ENCODE measurements at regions not wholly inside any gene's neighbourhood (a gene's known extent, or its start where the extent isn't known, plus 50 kb on each side); places are given as distances from the start of the nearest gene placed in this dataset.

GRCh38 chr3:64924961-64925360 is 237.2 kb upstream of the ADAMTS9 start:
- TF ChIP-seq, protein P1, sequence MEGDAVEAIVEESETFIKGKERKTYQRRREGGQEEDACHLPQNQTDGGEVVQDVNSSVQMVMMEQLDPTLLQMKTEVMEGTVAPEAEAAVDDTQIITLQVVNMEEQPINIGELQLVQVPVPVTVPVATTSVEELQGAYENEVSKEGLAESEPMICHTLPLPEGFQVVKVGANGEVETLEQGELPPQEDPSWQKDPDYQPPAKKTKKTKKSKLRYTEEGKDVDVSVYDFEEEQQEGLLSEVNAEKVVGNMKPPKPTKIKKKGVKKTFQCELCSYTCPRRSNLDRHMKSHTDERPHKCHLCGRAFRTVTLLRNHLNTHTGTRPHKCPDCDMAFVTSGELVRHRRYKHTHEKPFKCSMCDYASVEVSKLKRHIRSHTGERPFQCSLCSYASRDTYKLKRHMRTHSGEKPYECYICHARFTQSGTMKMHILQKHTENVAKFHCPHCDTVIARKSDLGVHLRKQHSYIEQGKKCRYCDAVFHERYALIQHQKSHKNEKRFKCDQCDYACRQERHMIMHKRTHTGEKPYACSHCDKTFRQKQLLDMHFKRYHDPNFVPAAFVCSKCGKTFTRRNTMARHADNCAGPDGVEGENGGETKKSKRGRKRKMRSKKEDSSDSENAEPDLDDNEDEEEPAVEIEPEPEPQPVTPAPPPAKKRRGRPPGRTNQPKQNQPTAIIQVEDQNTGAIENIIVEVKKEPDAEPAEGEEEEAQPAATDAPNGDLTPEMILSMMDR (conservative IDR thresholded peaks at IDR 0.05 in 1 of 2, IDR thresholded peaks at IDR 0.05 in 1 of 2; ENCODE audit: extremely low read depth in 1 of 2, insufficient read depth in 1 of 2, low read depth in 1 of 2, low read length in 2 of 2) = no peak
- TF ChIP-seq EZH2 (IDR thresholded peaks at IDR 0.05; ENCODE audit: borderline replicate concordance, low read length) = no peak
